ENCODE measurements at regions not wholly inside any gene's neighbourhood (a gene's known extent, or its start where the extent isn't known, plus 50 kb on each side); places are given as distances from the start of the nearest gene placed in this dataset.

GRCh38 chr7:35450456-35451214 is 196.7 kb upstream of the TBX20 start:
- DNase-seq: no peak

DNA sequence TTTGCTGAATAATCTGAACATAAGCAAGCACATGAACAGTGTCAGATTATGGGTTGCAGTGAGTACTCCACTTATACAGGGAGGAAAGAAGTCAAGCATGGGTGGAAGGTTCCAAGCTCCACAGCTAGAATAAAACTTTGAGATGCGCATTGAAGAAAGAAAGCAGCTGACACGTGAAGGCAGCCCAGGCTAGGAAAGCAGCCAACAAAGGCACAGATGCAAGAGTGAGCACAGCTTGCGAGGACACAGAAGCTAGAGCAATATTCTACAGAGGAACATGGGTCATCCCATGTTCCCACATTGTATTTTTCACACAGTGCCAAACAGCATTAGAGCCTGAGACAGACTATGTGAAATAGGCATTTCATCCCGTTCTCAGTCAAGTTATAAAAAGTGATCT is 194.6 kb upstream of the TBX20 start:
- DNase-seq: no peak

DNA sequence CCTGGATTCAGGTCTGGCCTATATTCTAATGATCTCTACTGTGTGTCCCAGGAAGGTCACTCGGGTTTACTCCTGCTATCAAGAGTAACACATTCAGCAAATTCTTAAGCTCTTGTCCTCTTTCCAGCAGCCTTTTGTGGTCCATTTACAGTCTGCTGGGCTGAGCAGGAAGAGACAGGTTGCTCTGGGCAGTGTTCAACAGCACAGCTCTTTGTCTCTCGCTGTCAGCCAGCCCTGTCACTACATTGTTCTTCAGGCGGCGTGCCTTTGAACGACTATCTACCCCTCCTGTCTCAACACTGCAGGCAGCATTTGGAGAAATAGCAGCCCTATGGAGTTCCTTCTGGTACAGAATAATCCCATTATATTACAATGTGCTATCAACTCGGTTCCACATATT is 192.2 kb upstream of the TBX20 start:
- DNase-seq: no peak

- DNase-seq: no peak
These were observed 183.8 kb upstream of the TBX20 start for GRCh38 chr7:35437619-35438275.

- no peak for DNase-seq
These were observed 182.6 kb upstream of the TBX20 start for GRCh38 chr7:35436452-35436851.

- no peak for DNase-seq
These were observed 176.8 kb upstream of the TBX20 start for GRCh38 chr7:35430547-35431153.

DNA sequence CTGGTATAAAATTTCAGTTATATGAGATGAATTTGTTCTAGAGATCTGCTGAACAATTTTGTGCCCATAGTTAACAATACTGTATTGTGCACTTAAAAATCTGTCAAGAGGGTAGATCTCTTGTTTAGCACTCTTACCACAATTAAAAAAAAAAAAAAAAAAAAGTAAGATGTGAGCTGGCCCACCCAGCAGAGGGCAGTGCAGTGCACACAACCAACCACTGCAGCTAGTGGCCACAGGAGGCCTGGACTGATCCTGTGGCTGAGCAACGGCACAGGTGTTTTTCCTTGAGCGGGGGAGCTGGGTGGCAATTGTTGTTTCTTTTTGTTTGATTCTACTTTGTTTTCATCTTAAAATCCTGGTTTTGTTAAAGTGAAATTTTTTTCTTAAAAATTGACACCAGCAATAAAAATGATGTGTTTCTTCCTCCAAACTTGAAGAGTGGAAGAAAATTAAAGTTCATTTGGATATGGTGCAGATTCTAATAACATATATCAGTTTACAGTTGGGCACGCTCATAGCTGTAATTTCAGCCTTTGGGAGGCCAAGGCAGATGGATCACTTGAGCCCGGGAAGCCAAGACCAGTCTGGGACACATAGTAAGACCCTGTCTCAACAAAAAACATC is 171.1 kb upstream of the TBX20 start:
- peak; percentile 30 for DNase-seq

DNA sequence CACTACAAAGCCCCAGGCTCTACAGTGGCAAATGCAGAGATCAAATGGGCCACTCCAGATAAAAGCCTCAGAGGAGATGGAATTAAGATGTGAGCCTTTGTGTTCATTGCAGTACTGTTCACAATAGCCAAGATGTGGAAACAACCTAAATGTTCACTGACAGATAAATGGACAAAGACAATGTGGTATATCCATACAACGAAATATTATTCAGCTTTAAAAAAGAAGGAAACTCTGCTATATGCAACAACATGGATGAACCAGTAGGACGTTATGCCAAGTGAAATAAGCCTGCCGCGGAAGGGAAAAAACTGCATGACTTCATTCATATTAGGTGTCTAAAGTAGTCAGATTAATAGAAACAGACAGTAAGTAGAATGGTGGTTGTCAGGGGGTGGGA is 170.5 kb upstream of the TBX20 start:
- no peak for DNase-seq

DNA sequence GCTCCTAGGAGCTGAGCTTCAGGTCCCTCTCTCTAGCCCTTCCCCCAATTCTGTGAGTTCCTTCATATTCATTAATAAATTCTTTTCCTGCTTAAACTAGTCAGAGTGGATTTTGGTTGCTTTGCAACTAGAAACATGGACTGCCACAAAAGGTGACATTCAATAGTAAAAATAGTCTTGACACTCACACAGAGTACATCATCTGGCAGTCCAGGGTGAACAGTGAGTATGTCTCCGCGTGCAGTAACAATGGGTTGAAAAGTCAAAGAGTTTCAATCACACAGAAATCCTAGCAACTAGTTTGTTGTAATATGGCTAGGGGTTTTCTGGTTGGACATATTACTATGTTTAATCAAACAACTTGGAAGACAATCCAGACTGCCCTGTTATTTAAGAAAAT is 168.8 kb upstream of the TBX20 start:
- no peak for DNase-seq

GRCh38 chr7:35420656-35421055 is 166.8 kb upstream of the TBX20 start:
- no peak for DNase-seq

DNA sequence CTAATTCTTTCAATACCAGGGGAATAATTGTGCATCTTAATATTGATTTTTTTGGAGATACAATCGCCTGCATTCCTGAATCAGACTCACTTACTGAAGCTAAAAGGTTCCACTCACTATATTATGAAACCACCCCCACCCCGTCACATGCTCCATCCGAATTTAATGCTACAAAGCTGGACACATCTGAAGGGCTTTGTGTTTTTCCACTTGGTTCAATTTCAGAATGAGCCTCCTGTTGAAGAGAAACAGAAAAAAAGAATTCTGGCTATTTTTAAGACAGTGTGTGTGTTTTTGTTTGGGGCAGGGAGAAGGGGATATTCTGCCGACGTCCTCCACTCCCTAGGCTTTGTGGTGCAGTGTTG is 165.5 kb upstream of the TBX20 start:
- DNase-seq: no peak

GRCh38 chr7:35418716-35419390 is 165.0 kb upstream of the TBX20 start:
- no peak for DNase-seq

- DNase-seq: no peak
These were observed 162.7 kb upstream of the TBX20 start for GRCh38 chr7:35416568-35416967.

DNA sequence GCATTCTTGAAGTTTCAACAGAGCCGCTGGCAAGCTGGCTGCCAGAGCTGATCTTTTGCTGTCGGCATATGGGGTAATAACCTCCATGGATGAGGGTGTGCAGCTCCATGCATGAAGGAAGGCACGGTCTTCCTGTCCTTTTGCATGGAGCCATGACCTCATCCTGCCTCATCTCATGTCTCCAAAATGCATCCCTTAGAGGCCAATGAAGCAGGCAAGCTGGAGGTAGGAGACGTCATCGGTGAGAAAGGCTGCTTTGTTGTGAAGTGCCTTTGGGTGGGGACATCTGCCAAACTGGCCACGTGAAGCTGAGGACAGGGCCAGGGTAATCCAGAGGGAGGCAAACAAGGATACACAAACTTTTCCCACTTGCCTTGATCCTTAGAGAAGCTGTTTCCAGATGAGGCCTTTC is 161.5 kb upstream of the TBX20 start:
- DNase-seq: no peak

DNA sequence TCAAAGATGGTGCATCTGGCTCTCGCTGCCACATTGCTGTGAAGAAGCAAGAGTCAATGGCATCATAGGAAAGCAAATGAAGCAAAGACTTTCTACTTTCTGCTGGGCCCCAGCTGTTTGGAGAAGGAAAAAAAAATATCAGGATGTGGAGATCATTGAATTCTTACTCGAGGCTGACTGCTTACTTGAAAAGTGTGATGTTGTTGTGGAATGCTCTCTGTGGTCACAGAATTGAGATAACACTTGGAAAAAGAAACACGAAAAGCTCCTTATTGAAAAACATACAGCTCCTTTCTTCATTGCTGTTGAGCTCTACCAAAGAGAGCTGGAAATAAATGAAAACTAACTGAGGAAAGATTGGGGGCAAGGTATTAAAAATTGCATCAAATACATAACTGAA is 157.4 kb upstream of the TBX20 start:
- DNase-seq: no peak

GRCh38 chr7:35405461-35405860 is 151.6 kb upstream of the TBX20 start:
- no peak for DNase-seq

GRCh38 chr7:35401217-35401879 is 147.4 kb upstream of the TBX20 start:
- no peak for DNase-seq

- no peak for DNase-seq
These were observed 145.9 kb upstream of the TBX20 start for GRCh38 chr7:35399840-35400239.

DNA sequence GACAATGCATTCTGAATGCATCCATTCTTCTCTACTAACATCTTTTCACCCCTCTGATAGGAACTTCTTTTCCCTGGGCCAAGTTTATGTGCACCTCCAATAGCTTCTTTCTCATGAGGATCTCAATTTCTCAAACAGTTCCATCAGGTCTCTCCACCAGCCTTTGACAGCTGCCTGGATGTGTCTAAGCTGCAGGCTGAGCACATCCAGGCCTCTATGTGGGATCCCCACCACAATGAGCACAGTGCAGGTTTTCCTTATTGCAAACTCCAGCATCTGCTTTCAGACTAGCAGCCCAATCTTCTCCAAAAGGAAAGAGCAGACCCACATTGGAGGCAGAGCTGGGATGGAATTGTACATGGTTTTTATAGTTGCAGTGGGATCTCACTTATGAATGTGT is 145.3 kb upstream of the TBX20 start:
- no peak for DNase-seq

- DNase-seq: no peak
These were observed 144.6 kb upstream of the TBX20 start for GRCh38 chr7:35398518-35398917.

GRCh38 chr7:35390146-35390545 is 136.2 kb upstream of the TBX20 start:
- no peak for DNase-seq

GRCh38 chr7:35389636-35390035 is 135.7 kb upstream of the TBX20 start:
- no peak for DNase-seq

All from muscle of arm (tissue), 1 donor.